IPS DF 6.9 (cell line): ENCODE measurements at regions not wholly inside any gene's neighbourhood (a gene's known extent, or its start where the extent isn't known, plus 50 kb on each side); places are given as distances from the start of the nearest gene placed in this dataset.

Experiments
- DNase-seq: peaks from one replicate; pipeline ENCODE4 v3.0.0-alpha.2; 2013; ENCODE audit warnings: low read depth, low spot score
- H3K27ac ChIP-seq: one replicate; pipeline ENCODE4 v1.5.1; 2013; ENCODE audit warnings: low read length, control low read depth
- H3K27me3 ChIP-seq: 2 replicates; pipeline ENCODE4 v1.6.1; 2013; ENCODE audit warnings: mild to moderate bottlenecking, low read length; ENCODE audit not compliant: control insufficient read depth, insufficient read depth
- H3K36me3 ChIP-seq: 2 replicates; pipeline ENCODE4 v1.6.1; 2013; ENCODE audit warnings: low read length; ENCODE audit not compliant: control insufficient read depth, insufficient read depth
- H3K4me1 ChIP-seq: 2 replicates; pipeline ENCODE4 v1.6.1; 2013; ENCODE audit warnings: low read length; ENCODE audit not compliant: control insufficient read depth, insufficient read depth
- H3K4me3 ChIP-seq: 2 replicates; pipeline ENCODE4 v1.5.1; 2013; ENCODE audit warnings: mild to moderate bottlenecking, low read length
- H3K9me3 ChIP-seq: 2 replicates; pipeline ENCODE4 v1.6.1; 2013; ENCODE audit warnings: low read length, inconsistent platforms; ENCODE audit not compliant: control insufficient read depth, insufficient read depth
- WGBS: extraction: QIAGEN DNeasy Blood & Tissue Kit; methylation state at CpG from one replicate; pipeline ENCODE4 v1.1.7; 2013; ENCODE audit warnings: mixed read lengths, missing lambda C conversion rate; ENCODE audit not compliant: insufficient read length, insufficient coverage; 5-methylcytosine and 5-hydroxymethylcytosine counted together

GRCh38 chr5:61719124-61719523, 387.1 kb downstream of the ZSWIM6 start:
- H3K9me3 ChIP-seq = no peaks in the 10 kb centered on the region

GRCh38 chr5:61720829-61721228, 388.8 kb downstream of the ZSWIM6 start:
- DNase-seq = no peak
- H3K9me3 ChIP-seq = no peaks in the 10 kb centered on the region
- no CpG with 5 or more reads among the region's 1 CpG for WGBS
- H3K27me3 ChIP-seq = no peaks in the 10 kb centered on the region
- H3K4me1 ChIP-seq = peaks cover 2% of the 10 kb centered on the region; the same call in 1 of the 2 replicates
- H3K36me3 ChIP-seq = no peaks in the 10 kb centered on the region
- H3K27ac ChIP-seq = no peak overlapping the region
- no peak overlapping the region for H3K4me3 ChIP-seq

More at GRCh38 chr5:61719124-61719523, 387.1 kb downstream of the ZSWIM6 start:
- H3K4me1 ChIP-seq = peaks cover 2% of the 10 kb centered on the region; the same call in 1 of the 2 replicates
- no peaks in the 10 kb centered on the region for H3K36me3 ChIP-seq
- H3K4me3 ChIP-seq = no peak overlapping the region
- H3K27me3 ChIP-seq = no peaks in the 10 kb centered on the region
- H3K27ac ChIP-seq = no peak overlapping the region
- DNase-seq = no peak
- WGBS = no CpG with 5 or more reads among the region's 1 CpG

- Histone ChIP-seq H3K9me3 (no peaks in the 10 kb centered on the region), H3K27me3 (no peaks in the 10 kb centered on the region), H3K36me3 (no peaks in the 10 kb centered on the region), H3K27ac (no peak overlapping the region), H3K4me3 (no peak overlapping the region), H3K4me1 (peaks cover 2% of the 10 kb centered on the region; the same call in 1 of the 2 replicates)
- WGBS = no CpG with 5 or more reads among the region's 2 CpGs
- no peak for DNase-seq
Observed at GRCh38 chr5:61724102-61724501, 392.0 kb downstream of the ZSWIM6 start.

- Histone ChIP-seq H3K4me3 (no peak overlapping the region), H3K27me3 (no peaks in the 10 kb centered on the region)
Observed at GRCh38 chr5:61728287-61728686, 396.2 kb downstream of the ZSWIM6 start.

GRCh38 chr5:61730866-61731265, 398.8 kb downstream of the ZSWIM6 start:
- no peaks in the 10 kb centered on the region for H3K36me3 ChIP-seq
- H3K27me3 ChIP-seq = no peaks in the 10 kb centered on the region
- H3K4me3 ChIP-seq = no peak overlapping the region
- H3K9me3 ChIP-seq = no peaks in the 10 kb centered on the region
- peaks cover 5% of the 10 kb centered on the region; the same call in 1 of the 2 replicates for H3K4me1 ChIP-seq
- H3K27ac ChIP-seq = no peak overlapping the region
- no CpG with 5 or more reads among the region's 3 CpGs for WGBS
- no peak for DNase-seq

More at GRCh38 chr5:61728287-61728686, 396.2 kb downstream of the ZSWIM6 start:
- Histone ChIP-seq H3K9me3 (no peaks in the 10 kb centered on the region), H3K4me1 (peaks cover 5% of the 10 kb centered on the region; the same call in 1 of the 2 replicates), H3K27ac (no peak overlapping the region), H3K36me3 (no peaks in the 10 kb centered on the region)
- no CpG with 5 or more reads among the region's 1 CpG for WGBS
- DNase-seq = no peak

- no peak overlapping the region for H3K4me3 ChIP-seq
- no peak overlapping the region for H3K27ac ChIP-seq
- no peaks in the 10 kb centered on the region for H3K27me3 ChIP-seq
- H3K4me1 ChIP-seq = peaks cover 6% of the 10 kb centered on the region; the same call in 1 of the 2 replicates
- WGBS = 86% methylated on average over 3 of the region's 6 CpGs
- no peak for DNase-seq
- no peaks in the 10 kb centered on the region for H3K36me3 ChIP-seq
- no peaks in the 10 kb centered on the region for H3K9me3 ChIP-seq
Observed at GRCh38 chr5:61731267-61731945, 399.3 kb downstream of the ZSWIM6 start.

GRCh38 chr5:61731946-61732314, 399.9 kb downstream of the ZSWIM6 start:
- Histone ChIP-seq H3K27me3 (no peaks in the 10 kb centered on the region), H3K9me3 (no peaks in the 10 kb centered on the region), H3K27ac (no peak overlapping the region), H3K4me3 (no peak overlapping the region), H3K4me1 (peaks cover 7% of the 10 kb centered on the region; the same call in 1 of the 2 replicates), H3K36me3 (no peaks in the 10 kb centered on the region)
- no peak for DNase-seq
- WGBS = no CpG with 5 or more reads among the region's 5 CpGs

- H3K27me3 ChIP-seq = no peaks in the 10 kb centered on the region
- no CpG with 5 or more reads among the region's 12 CpGs for WGBS
- H3K9me3 ChIP-seq = no peaks in the 10 kb centered on the region
- no peak overlapping the region for H3K27ac ChIP-seq
- no peak for DNase-seq
- H3K4me1 ChIP-seq = peaks cover 7% of the 10 kb centered on the region; the same call in 1 of the 2 replicates
- no peak overlapping the region for H3K4me3 ChIP-seq
- H3K36me3 ChIP-seq = no peaks in the 10 kb centered on the region
Observed at GRCh38 chr5:61732369-61732768, 400.3 kb downstream of the ZSWIM6 start.

GRCh38 chr5:61732796-61733195, 400.7 kb downstream of the ZSWIM6 start:
- Histone ChIP-seq H3K27me3 (no peaks in the 10 kb centered on the region), H3K27ac (no peak overlapping the region), H3K36me3 (no peaks in the 10 kb centered on the region), H3K4me1 (peaks cover 9% of the 10 kb centered on the region; the same call in 1 of the 2 replicates), H3K9me3 (no peaks in the 10 kb centered on the region), H3K4me3 (no peak overlapping the region)
- WGBS = no CpG with 5 or more reads among the region's 18 CpGs
- DNase-seq = no peak

- DNase-seq = no peak
- WGBS = no CpG with 5 or more reads among the region's 4 CpGs
- Histone ChIP-seq H3K27me3 (no peaks in the 10 kb centered on the region), H3K4me3 (no peak overlapping the region), H3K36me3 (no peaks in the 10 kb centered on the region), H3K27ac (no peak overlapping the region), H3K4me1 (peaks cover 8% of the 10 kb centered on the region; the same call in 1 of the 2 replicates), H3K9me3 (no peaks in the 10 kb centered on the region)
Observed at GRCh38 chr5:61734001-61734400, 401.9 kb downstream of the ZSWIM6 start.

- Histone ChIP-seq H3K27me3 (no peaks in the 10 kb centered on the region), H3K9me3 (no peaks in the 10 kb centered on the region), H3K4me3 (no peak overlapping the region), H3K27ac (no peak overlapping the region), H3K4me1 (peaks cover 8% of the 10 kb centered on the region; the same call in 1 of the 2 replicates), H3K36me3 (no peaks in the 10 kb centered on the region)
- no peak for DNase-seq
- WGBS = no CpG with 5 or more reads among the region's 2 CpGs
Observed at GRCh38 chr5:61734966-61735365, 402.9 kb downstream of the ZSWIM6 start.
